Endothelial cell of umbilical vein (primary cell): ENCODE measurements at regions not wholly inside any gene's neighbourhood (a gene's known extent, or its start where the extent isn't known, plus 50 kb on each side); places are given as distances from the start of the nearest gene placed in this dataset.

Experiments used
- BruUV-seq: library from RNA; stranded (reverse); fragments of 400-500 nt; replicated peaks from 2 replicates; lab custom pipeline; 2021; lab: Mats Ljungman, UMichigan
- CTCF ChIA-PET: fragments of 300-600, 350-600 bp; sonication (Branson Sonifier 250); formaldehyde crosslinking; loops from one replicate; lab custom pipeline; 2021; ENCODE audit warnings: antibody characterized with exemption, inconsistent platforms; lab: Charles Lee
- POLR2A ChIA-PET: fragments of 300-600, 350-600 bp; sonication (Branson Sonifier 250); formaldehyde crosslinking; loops from one replicate; lab custom pipeline; 2021; ENCODE audit warnings: antibody characterized with exemption, inconsistent platforms; lab: Charles Lee
- DNase-seq: peaks from one replicate; pipeline ENCODE4 v3.0.0-alpha.2; 2011; ENCODE audit warnings: low read depth, low spot score
- FAIRE-seq: peaks from 2 replicates; lab custom pipeline; 2011; peaks lifted over from hg19 to GRCh38; lab: Jason Lieb, UNC
- H2AFZ ChIP-seq: 2 replicates; pipeline ENCODE4 v1.6.0; 2012; ENCODE audit warnings: low read depth, low read length, control low read depth, inconsistent platforms
- H3K27ac ChIP-seq: 2 replicates; pipeline ENCODE4 v1.5.1; 2011; ENCODE audit warnings: low read depth, mild to moderate bottlenecking, control low read depth, low read length, moderate library complexity; ENCODE audit not compliant: insufficient read depth
- H3K27me3 ChIP-seq, 2 experiments: 2 replicates each; pipeline versions ENCODE4 v1.6.0 to v1.6.1; 2011; ENCODE audit warnings: low read length in 2 of 2, mixed read lengths in 1 of 2; ENCODE audit not compliant: control insufficient read depth in 2 of 2, insufficient read depth in 2 of 2
- H3K36me3 ChIP-seq, 2 experiments: 2 replicates in 1 of 2; 3 replicates in 1 of 2; pipeline ENCODE4 v1.5.1; 2011; ENCODE audit warnings: low read length in 2 of 2, mild to moderate bottlenecking in 1 of 2, moderate library complexity in 1 of 2; ENCODE audit not compliant: control insufficient read depth in 2 of 2, insufficient read depth in 2 of 2; ENCODE audit errors: extremely low read depth in 1 of 2
- H3K4me1 ChIP-seq: 3 replicates; pipeline ENCODE4 v1.5.1; 2011; ENCODE audit warnings: mild to moderate bottlenecking, low read length; ENCODE audit not compliant: control insufficient read depth, insufficient read depth; ENCODE audit errors: extremely low read depth
- H3K4me2 ChIP-seq: 2 replicates; pipeline ENCODE4 v1.6.1; 2011; ENCODE audit warnings: low read length, control low read depth, mixed read lengths; ENCODE audit not compliant: insufficient read depth
- H3K4me3 ChIP-seq, 3 experiments: fragments of 200-600 bp in 1 of 3; sonication (generic), shearing (Covaris generic) in 1 of 3; replicated peaks in 1 of 3; 2 replicates each; pipeline ENCODE4 v1.5.1; 2011 to 2016; ENCODE audit warnings: control low read depth in 3 of 3, low read length in 3 of 3, mild to moderate bottlenecking in 2 of 3, inconsistent platforms in 1 of 3, low read depth in 1 of 3, moderate library complexity in 1 of 3; ENCODE audit not compliant: insufficient read depth in 1 of 3
- H3K79me2 ChIP-seq: 2 replicates; pipeline ENCODE4 v1.6.0; 2012; ENCODE audit warnings: low read length, inconsistent platforms; ENCODE audit not compliant: control insufficient read depth, insufficient read depth
- H3K9ac ChIP-seq: replicated peaks from 2 replicates; pipeline ENCODE3; 2011; ENCODE audit warnings: low read length, control low read depth; ENCODE audit not compliant: insufficient read depth; ENCODE audit errors: extremely low read depth
- H3K9me1 ChIP-seq: replicated peaks from 3 replicates; pipeline ENCODE4 v1.6.0; 2011; ENCODE audit warnings: mild to moderate bottlenecking, low read length; ENCODE audit not compliant: control insufficient read depth, insufficient read depth; ENCODE audit errors: extremely low read depth
- H3K9me3 ChIP-seq: replicated peaks from 2 replicates; pipeline ENCODE4 v1.5.1; 2012; ENCODE audit warnings: low read length, inconsistent platforms; ENCODE audit not compliant: control insufficient read depth, insufficient read depth
- H4K20me1 ChIP-seq: replicated peaks from 2 replicates; pipeline ENCODE3; 2011; ENCODE audit warnings: mild to moderate bottlenecking, low read length; ENCODE audit not compliant: control insufficient read depth, insufficient read depth; ENCODE audit errors: extremely low read depth
- CTCF ChIP-seq, 2 donors: IDR thresholded peaks; 1 replicate in 1 of 2; 2 replicates in 1 of 2; pipeline ENCODE4 v1.5.1; 2011; ENCODE audit warnings: low read length in 2 of 2, mild to moderate bottlenecking in 2 of 2, moderate library complexity in 2 of 2, control low read depth in 1 of 2, inconsistent platforms in 1 of 2, low read depth in 1 of 2; ENCODE audit not compliant: insufficient read depth in 1 of 2; ENCODE audit errors: extremely low read depth in 1 of 2
- EZH2 ChIP-seq: IDR thresholded peaks from 2 replicates; pipeline ENCODE4 v1.6.1; 2012; ENCODE audit warnings: borderline replicate concordance, low read depth, mild to moderate bottlenecking, moderate library complexity, low read length, inconsistent platforms; ENCODE audit not compliant: severe bottlenecking
- FOS ChIP-seq: IDR thresholded peaks from 2 replicates; pipeline ENCODE4 v1.6.1; 2011; ENCODE audit warnings: mild to moderate bottlenecking, low read length, moderate library complexity, borderline replicate concordance; ENCODE audit not compliant: insufficient read depth
- GATA2 ChIP-seq: IDR thresholded peaks from 2 replicates; pipeline ENCODE4 v1.7.0; 2011; ENCODE audit warnings: low read depth, mild to moderate bottlenecking, moderate library complexity, mixed read lengths, low read length; ENCODE audit not compliant: insufficient read length, insufficient read depth
- JUN ChIP-seq: IDR thresholded peaks from 2 replicates; pipeline ENCODE4 v1.6.1; 2011; ENCODE audit warnings: borderline replicate concordance, low read depth; ENCODE audit not compliant: insufficient read length, insufficient read depth
- MAX ChIP-seq: IDR thresholded peaks from 2 replicates; pipeline ENCODE4 v1.6.1; 2011; ENCODE audit not compliant: insufficient read depth, insufficient read length
- MYC ChIP-seq: IDR thresholded peaks from one replicate; pipeline ENCODE4 v1.6.1; 2011; ENCODE audit warnings: mild to moderate bottlenecking, low read depth, low read length
- POLR2A ChIP-seq: IDR thresholded peaks from 2 replicates; pipeline ENCODE4 v1.6.1; 2012; ENCODE audit warnings: low read depth, mild to moderate bottlenecking, control low read depth, low read length
- POLR2AphosphoS5 ChIP-seq: IDR thresholded peaks from 2 replicates; pipeline ENCODE4 v1.6.1; 2012; ENCODE audit warnings: low read depth, mild to moderate bottlenecking, control low read depth, low read length, moderate library complexity; ENCODE audit not compliant: insufficient read depth
- dilution Hi-C: fragments of 300-500 bp; cut with MboI; formaldehyde crosslinking; loops from one replicate; pipeline ENCODE4 v1.15.0; 2019; ENCODE audit warnings: low sequenced_read_pairs; ENCODE audit not compliant: extremely low pct_ligation_motif_present
- intact Hi-C: fragments of 100-400 bp; cut with micrococcal nuclease; formaldehyde crosslinking; loops from one replicate; pipeline ENCODE4 v1.10.0; 2022

- H3K9ac ChIP-seq, result no peak overlapping the region
- intact Hi-C loops (no loop called here), dilution Hi-C loops (no loop called here)
- FAIRE-seq (no peak), DNase-seq (no peak)
- H2AFZ ChIP-seq, result no peak overlapping the region
- BruUV-seq, result no TSS peak
- ChIA-PET POLR2A (no interaction called here), CTCF (no interaction called here)
- H3K9me1 ChIP-seq, result no peaks in the 10 kb centered on the region
- no peaks in the 10 kb centered on the region for H3K9me3 ChIP-seq
- H3K27ac ChIP-seq, result no peak overlapping the region
- no peak for TF ChIP-seq FOS
- no peak for TF ChIP-seq EZH2
- TF ChIP-seq POLR2A, result no peak
- no peak for TF ChIP-seq MAX
- no peak overlapping the region for H3K4me2 ChIP-seq
- no peaks in the 10 kb centered on the region for H3K36me3 ChIP-seq
- H3K4me3 ChIP-seq, result no peak overlapping the region
- H4K20me1 ChIP-seq, result no peaks in the 10 kb centered on the region
- H3K79me2 ChIP-seq, result no peaks in the 10 kb centered on the region
- H3K4me1 ChIP-seq, result peaks cover 13% of the 10 kb centered on the region
- H3K27me3 ChIP-seq, result no peaks in the 10 kb centered on the region
Observed at GRCh38 chr6:11374036-11375010, 141.9 kb upstream of the NEDD9 start.

- no peaks in the 10 kb centered on the region for H3K9me1 ChIP-seq
- CTCF ChIA-PET, result interaction anchor here (1.2 to 1.3 kb wide), 2 partner anchors 12 to 19 kb away, joined by 3 read pairs; no protein-coding TSS in a partner anchor
- H3K36me3 ChIP-seq, result no peaks in the 10 kb centered on the region
- H3K9ac ChIP-seq, result no peak overlapping the region
- H3K4me2 ChIP-seq, result no peak overlapping the region
- no peak overlapping the region for H3K27ac ChIP-seq
- FAIRE-seq (no peak), DNase-seq (no peak)
- H3K27me3 ChIP-seq, result no peaks in the 10 kb centered on the region
- H3K79me2 ChIP-seq, result no peaks in the 10 kb centered on the region
- TF ChIP-seq JUN (no peak), EZH2 (no peak), POLR2AphosphoS5 (no peak), MAX (no peak), MYC (no peak), FOS (no peak), CTCF (IDR thresholded peaks at IDR 0.05; ENCODE audit: extremely low read depth in 1 of 2, insufficient read depth in 1 of 2, low read depth in 1 of 2, low read length in 2 of 2) (no peak), POLR2A (no peak), GATA2 (no peak)
- H3K4me3 ChIP-seq, result no peak overlapping the region
- dilution Hi-C loops (no loop called here), intact Hi-C loops (no loop called here)
- POLR2A ChIA-PET, result interaction anchor here (0.7 kb wide), 3 partner anchors 61 to 298 kb away, joined by 3 to 5 read pairs (median 4); no protein-coding TSS in a partner anchor
- H3K9me3 ChIP-seq, result no peaks in the 10 kb centered on the region
- BruUV-seq, result no TSS peak
- H4K20me1 ChIP-seq, result no peaks in the 10 kb centered on the region
- H2AFZ ChIP-seq, result no peak overlapping the region
- peaks cover 15% of the 10 kb centered on the region for H3K4me1 ChIP-seq
Observed at GRCh38 chr6:11373208-11373607, 140.7 kb upstream of the NEDD9 start.
